Neural progenitor cell (in vitro differentiated cells): ENCODE measurements at regions not wholly inside any gene's neighbourhood (a gene's known extent, or its start where the extent isn't known, plus 50 kb on each side); places are given as distances from the start of the nearest gene placed in this dataset.

ENCODE experiments used
- DNase-seq: peaks from one replicate; pipeline ENCODE4 v3.0.0-alpha.2; 2016; ENCODE audit warnings: low spot score
- H2AFZ ChIP-seq: fragments of 200-600 bp; sonication (generic); replicated peaks from 2 replicates; pipeline ENCODE4 v1.6.1; 2016; ENCODE audit warnings: antibody characterized with exemption
- H3F3A ChIP-seq: fragments of 200-600 bp; sonication (generic); 2 replicates; pipeline ENCODE4 v1.6.1; 2016; ENCODE audit warnings: antibody characterized with exemption, low read depth
- H3K27ac ChIP-seq: fragments of 200-600 bp; sonication (generic); 2 replicates; pipeline ENCODE4 v1.5.1; 2016; ENCODE audit warnings: mild to moderate bottlenecking
- H3K27me3 ChIP-seq: fragments of 200-600 bp; sonication (generic); 2 replicates; pipeline ENCODE4 v1.6.1; 2016; ENCODE audit warnings: mild to moderate bottlenecking, moderate library complexity
- H3K36me3 ChIP-seq: fragments of 200-600 bp; sonication (generic); 2 replicates; pipeline ENCODE4 v1.5.1; 2016
- H3K4me1 ChIP-seq: fragments of 200-600 bp; sonication (generic); 2 replicates; pipeline ENCODE4 v1.6.1; 2016; ENCODE audit warnings: mixed run types
- H3K4me2 ChIP-seq: fragments of 200-600 bp; sonication (generic); 2 replicates; pipeline ENCODE4 v1.6.1; 2016
- H3K4me3 ChIP-seq: fragments of 200-600 bp; sonication (generic); 2 replicates; pipeline ENCODE4 v1.5.1; 2016
- H3K79me2 ChIP-seq: fragments of 200-600 bp; sonication (generic); 2 replicates; pipeline ENCODE4 v1.6.1; 2016; ENCODE audit warnings: low read depth
- H3K9ac ChIP-seq: fragments of 200-600 bp; sonication (generic); 2 replicates; pipeline ENCODE4 v1.6.1; 2016
- H3K9me3 ChIP-seq: fragments of 200-600 bp; sonication (generic); 2 replicates; pipeline ENCODE4 v1.5.1; 2016; ENCODE audit warnings: low read depth
- H4K20me1 ChIP-seq: fragments of 200-600 bp; sonication (generic); 2 replicates; pipeline ENCODE4 v1.6.1; 2016; ENCODE audit warnings: low read depth
- H3K27ac Mint-ChIP-seq: 3 replicates; pipeline ENCODE4 v1.8.0; 2021; ENCODE audit warnings: mixed read lengths
- H3K27me3 Mint-ChIP-seq: 2 replicates; pipeline ENCODE4 v1.8.0; 2022; ENCODE audit warnings: low read depth, mild to moderate bottlenecking, inconsistent platforms, moderate library complexity, mixed read lengths; ENCODE audit not compliant: insufficient read depth
- H3K36me3 Mint-ChIP-seq: 3 replicates; pipeline ENCODE4 v1.8.0; 2021; ENCODE audit warnings: mixed read lengths
- H3K4me1 Mint-ChIP-seq: 3 replicates; pipeline ENCODE4 v1.8.0; 2021; ENCODE audit warnings: mixed read lengths
- H3K4me3 Mint-ChIP-seq: 3 replicates; pipeline ENCODE4 v1.8.0; 2021; ENCODE audit warnings: mild to moderate bottlenecking, moderate library complexity, mixed read lengths
- H3K9me3 Mint-ChIP-seq: 3 replicates; pipeline ENCODE4 v1.8.0; 2020; ENCODE audit warnings: mixed read lengths
- CTCF ChIP-seq: fragments of 200-600 bp; sonication (generic); IDR thresholded peaks from 2 replicates; pipeline ENCODE4 v1.5.1; 2017; ENCODE audit warnings: antibody characterized with exemption, mild to moderate bottlenecking
- EZH2 ChIP-seq: fragments of 200-600 bp; sonication (generic); IDR thresholded peaks from 2 replicates; pipeline ENCODE4 v1.6.1; 2017; ENCODE audit warnings: antibody characterized with exemption, mild to moderate bottlenecking, moderate library complexity
- EZH2phosphoT487 ChIP-seq: fragments of 200-600 bp; sonication (generic); IDR thresholded peaks from 2 replicates; pipeline ENCODE4 v1.6.1; 2017; ENCODE audit warnings: antibody characterized with exemption

GRCh38 chr7:156478486-156478885 is 162.1 kb upstream of the RNF32 start:
- no peaks in the 10 kb centered on the region for H4K20me1 ChIP-seq
- Mint-ChIP-seq H3K27me3 (peaks cover 5% of the 10 kb centered on the region), H3K36me3 (no peaks in the 10 kb centered on the region), H3K4me3 (no peak overlapping the region), H3K9me3 (no peaks in the 10 kb centered on the region), H3K4me1 (peaks cover 10% of the 10 kb centered on the region), H3K27ac (no peak overlapping the region)
- H3K4me2 ChIP-seq = no peak overlapping the region
- H3F3A ChIP-seq = no peaks in the 10 kb centered on the region
- no peak overlapping the region for H3K27ac ChIP-seq
- no peak overlapping the region for H3K9ac ChIP-seq
- H3K4me1 ChIP-seq = peaks cover 11% of the 10 kb centered on the region
- no peaks in the 10 kb centered on the region for H3K27me3 ChIP-seq
- H3K36me3 ChIP-seq = no peaks in the 10 kb centered on the region
- H3K4me3 ChIP-seq = no peak overlapping the region
- no peak for TF ChIP-seq EZH2
- no peak for TF ChIP-seq EZH2phosphoT487
- TF ChIP-seq CTCF = no peak
- no peaks in the 10 kb centered on the region for H3K9me3 ChIP-seq
- no peaks in the 10 kb centered on the region for H3K79me2 ChIP-seq
- DNase-seq = no peak
- H2AFZ ChIP-seq = no peak overlapping the region

DNA sequence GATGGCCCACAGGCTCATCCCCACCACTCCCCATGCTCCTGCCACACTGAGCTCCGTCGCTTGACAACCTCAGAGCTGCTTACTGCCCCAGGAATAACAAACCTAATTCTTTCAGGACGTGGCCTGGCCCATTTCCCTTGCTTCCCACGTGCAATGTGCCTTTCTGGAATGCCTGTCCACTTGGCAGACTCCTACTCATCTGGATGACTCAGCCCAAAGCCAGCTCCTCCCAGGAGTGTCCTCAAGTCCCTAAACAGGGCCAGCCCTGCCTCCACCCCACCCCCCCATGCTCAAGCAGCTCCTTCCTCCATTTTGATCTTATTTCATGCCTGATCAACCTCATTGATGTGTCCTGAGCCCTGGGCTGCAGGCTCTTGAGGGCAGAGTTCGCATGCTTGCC is 164.9 kb upstream of the RNF32 start:
- DNase-seq = peak; percentile 76
- no peaks in the 10 kb centered on the region for H3K9me3 ChIP-seq
- H3K4me1 ChIP-seq = peaks cover 11% of the 10 kb centered on the region
- H3K4me3 Mint-ChIP-seq = no peak overlapping the region
- no peak overlapping the region for H3K9ac ChIP-seq
- no peak overlapping the region for H3K4me3 ChIP-seq
- H3K27ac ChIP-seq = no peak overlapping the region
- H3K79me2 ChIP-seq = no peaks in the 10 kb centered on the region
- peaks cover 5% of the 10 kb centered on the region for H3K27me3 Mint-ChIP-seq
- peaks cover 10% of the 10 kb centered on the region for H3K4me1 Mint-ChIP-seq
- H2AFZ ChIP-seq = no peak overlapping the region
- no peaks in the 10 kb centered on the region for H3K36me3 ChIP-seq
- H3F3A ChIP-seq = no peaks in the 10 kb centered on the region
- H3K9me3 Mint-ChIP-seq = peaks cover 5% of the 10 kb centered on the region
- no peaks in the 10 kb centered on the region for H3K27me3 ChIP-seq
- no peak for TF ChIP-seq CTCF
- TF ChIP-seq EZH2 = no peak
- no peak for TF ChIP-seq EZH2phosphoT487
- H4K20me1 ChIP-seq = no peaks in the 10 kb centered on the region
- H3K27ac Mint-ChIP-seq = no peak overlapping the region
- no peak overlapping the region for H3K4me2 ChIP-seq
- no peaks in the 10 kb centered on the region for H3K36me3 Mint-ChIP-seq

- H3K4me1 ChIP-seq = peaks cover 11% of the 10 kb centered on the region
- no peak overlapping the region for H2AFZ ChIP-seq
- H4K20me1 ChIP-seq = no peaks in the 10 kb centered on the region
- H3K27me3 ChIP-seq = no peaks in the 10 kb centered on the region
- TF ChIP-seq CTCF = no peak
- no peak for TF ChIP-seq EZH2
- TF ChIP-seq EZH2phosphoT487 = no peak
- no peaks in the 10 kb centered on the region for H3F3A ChIP-seq
- peaks cover 5% of the 10 kb centered on the region for H3K27me3 Mint-ChIP-seq
- no peaks in the 10 kb centered on the region for H3K36me3 Mint-ChIP-seq
- H3K27ac Mint-ChIP-seq = no peak overlapping the region
- no peaks in the 10 kb centered on the region for H3K79me2 ChIP-seq
- no peaks in the 10 kb centered on the region for H3K9me3 ChIP-seq
- no peak for DNase-seq
- H3K36me3 ChIP-seq = no peaks in the 10 kb centered on the region
- H3K4me1 Mint-ChIP-seq = peaks cover 10% of the 10 kb centered on the region
- H3K9ac ChIP-seq = no peak overlapping the region
- H3K4me2 ChIP-seq = no peak overlapping the region
- H3K4me3 Mint-ChIP-seq = no peak overlapping the region
- no peak overlapping the region for H3K27ac ChIP-seq
- no peak overlapping the region for H3K4me3 ChIP-seq
- peaks cover 5% of the 10 kb centered on the region for H3K9me3 Mint-ChIP-seq
These were observed 165.4 kb upstream of the RNF32 start for GRCh38 chr7:156475179-156475578.
